Astrocyte (in vitro differentiated cells and primary cell): ENCODE measurements at regions not wholly inside any gene's neighbourhood (a gene's known extent, or its start where the extent isn't known, plus 50 kb on each side); places are given as distances from the start of the nearest gene placed in this dataset.

ENCODE experiments used
- DNase-seq: peaks from one replicate; pipeline ENCODE4 v3.0.0-alpha.2; 2010; ENCODE audit warnings: low read depth
- FAIRE-seq: peaks from 2 replicates; lab custom pipeline; 2011; peaks lifted over from hg19 to GRCh38; lab: Jason Lieb, UNC
- H2AFZ ChIP-seq: 2 replicates; pipeline ENCODE4 v1.6.0; 2012; ENCODE audit warnings: low read depth, low read length, inconsistent platforms
- H3K27ac ChIP-seq: 2 replicates; pipeline ENCODE4 v1.5.1; 2011; ENCODE audit warnings: low read depth, low read length, inconsistent platforms
- H3K27me3 ChIP-seq: 2 replicates; pipeline ENCODE4 v1.6.0; 2011; ENCODE audit warnings: low read length, inconsistent platforms; ENCODE audit not compliant: insufficient read depth
- H3K36me3 ChIP-seq: 2 replicates; pipeline ENCODE4 v1.5.1; 2011; ENCODE audit warnings: low read length, inconsistent platforms; ENCODE audit not compliant: insufficient read depth
- H3K4me1 ChIP-seq: 2 replicates; pipeline ENCODE4 v1.5.1; 2011; ENCODE audit warnings: low read length, inconsistent platforms; ENCODE audit not compliant: insufficient read depth
- H3K4me2 ChIP-seq: 2 replicates; pipeline ENCODE4 v1.6.0; 2012; ENCODE audit warnings: low read length, inconsistent platforms
- H3K4me3 ChIP-seq: 2 replicates; pipeline ENCODE4 v1.5.1; 2011; ENCODE audit warnings: low read depth, mild to moderate bottlenecking, low read length, inconsistent platforms; ENCODE audit not compliant: insufficient read depth
- H3K79me2 ChIP-seq: 2 replicates; pipeline ENCODE4 v1.6.0; 2012; ENCODE audit warnings: mild to moderate bottlenecking, low read length, inconsistent platforms; ENCODE audit not compliant: insufficient read depth
- H3K9ac ChIP-seq: 2 replicates; pipeline ENCODE4 v1.6.0; 2012; ENCODE audit warnings: mild to moderate bottlenecking, low read length, inconsistent platforms
- H3K9me3 ChIP-seq: 2 replicates; pipeline ENCODE4 v1.5.1; 2012; ENCODE audit warnings: low read depth, mild to moderate bottlenecking, low read length, inconsistent platforms; ENCODE audit not compliant: insufficient read depth
- H4K20me1 ChIP-seq: 2 replicates; pipeline ENCODE4 v1.6.0; 2012; ENCODE audit warnings: low read length, inconsistent platforms; ENCODE audit not compliant: insufficient read depth
- H3K27ac Mint-ChIP-seq: one replicate; pipeline ENCODE4 v1.8.0; 2021; ENCODE audit warnings: mild to moderate bottlenecking, mixed read lengths; ENCODE audit not compliant: unreplicated experiment
- H3K27me3 Mint-ChIP-seq: one replicate; pipeline ENCODE4 v1.8.0; 2021; ENCODE audit warnings: low read depth, mixed read lengths; ENCODE audit not compliant: unreplicated experiment
- H3K36me3 Mint-ChIP-seq: one replicate; pipeline ENCODE4 v1.8.0; 2021; ENCODE audit warnings: low read depth, mixed read lengths; ENCODE audit not compliant: unreplicated experiment
- H3K4me1 Mint-ChIP-seq: one replicate; pipeline ENCODE4 v1.8.0; 2021; ENCODE audit warnings: low read depth, mixed read lengths; ENCODE audit not compliant: unreplicated experiment
- H3K4me3 Mint-ChIP-seq: one replicate; pipeline ENCODE4 v1.8.0; 2021; ENCODE audit warnings: mild to moderate bottlenecking, moderate library complexity, mixed read lengths; ENCODE audit not compliant: unreplicated experiment
- H3K9me3 Mint-ChIP-seq: one replicate; pipeline ENCODE4 v1.8.0; 2021; ENCODE audit warnings: mild to moderate bottlenecking, mixed read lengths; ENCODE audit not compliant: unreplicated experiment
- CTCF ChIP-seq: IDR thresholded peaks from 2 replicates; pipeline ENCODE4 v1.5.1; 2011; ENCODE audit warnings: low read depth, mild to moderate bottlenecking, inconsistent platforms, low read length, moderate library complexity; ENCODE audit not compliant: insufficient read depth
- EZH2 ChIP-seq: IDR thresholded peaks from 2 replicates; pipeline ENCODE4 v1.6.1; 2012; ENCODE audit warnings: mild to moderate bottlenecking, low read length, inconsistent platforms; ENCODE audit not compliant: insufficient read depth

GRCh38 chr7:37549076-37549931 is 100.6 kb upstream of the ELMO1 start:
- Histone ChIP-seq H3K27me3 (no peaks in the 10 kb centered on the region), H3K9me3 (no peaks in the 10 kb centered on the region), H3K4me3 (no peak overlapping the region), H3K27ac (no peak overlapping the region), H3K4me2 (no peak overlapping the region), H3K9ac (no peak overlapping the region), H3K4me1 (no peaks in the 10 kb centered on the region), H2AFZ (no peak overlapping the region), H4K20me1 (no peaks in the 10 kb centered on the region), H3K79me2 (no peaks in the 10 kb centered on the region), H3K36me3 (no peaks in the 10 kb centered on the region)
- no peak for DNase-seq
- Mint-ChIP-seq H3K4me1 (peaks cover 5% of the 10 kb centered on the region), H3K27ac (no peak overlapping the region), H3K9me3 (no peaks in the 10 kb centered on the region), H3K4me3 (no peak overlapping the region), H3K27me3 (peaks cover 2% of the 10 kb centered on the region), H3K36me3 (no peaks in the 10 kb centered on the region)
- no peak for TF ChIP-seq CTCF
- FAIRE-seq = no peak

- Mint-ChIP-seq H3K4me3 (no peak overlapping the region), H3K4me1 (peaks cover 5% of the 10 kb centered on the region), H3K9me3 (no peaks in the 10 kb centered on the region), H3K27me3 (peaks cover 2% of the 10 kb centered on the region), H3K36me3 (no peaks in the 10 kb centered on the region), H3K27ac (no peak overlapping the region)
- Histone ChIP-seq H3K4me3 (no peak overlapping the region), H3K27ac (no peak overlapping the region), H3K9ac (no peak overlapping the region), H2AFZ (no peak overlapping the region), H3K4me1 (no peaks in the 10 kb centered on the region), H3K79me2 (no peaks in the 10 kb centered on the region), H3K36me3 (no peaks in the 10 kb centered on the region), H3K27me3 (no peaks in the 10 kb centered on the region), H4K20me1 (no peaks in the 10 kb centered on the region), H3K9me3 (no peaks in the 10 kb centered on the region), H3K4me2 (no peak overlapping the region)
- DNase-seq (no peak), FAIRE-seq (no peak)
- TF ChIP-seq CTCF (no peak), EZH2 (no peak)
Measured at GRCh38 chr7:37550426-37550825, 101.8 kb upstream of the ELMO1 start.

- Mint-ChIP-seq H3K4me1 (peaks cover 5% of the 10 kb centered on the region), H3K27me3 (peaks cover 2% of the 10 kb centered on the region), H3K9me3 (no peaks in the 10 kb centered on the region), H3K4me3 (no peak overlapping the region), H3K36me3 (no peaks in the 10 kb centered on the region), H3K27ac (no peak overlapping the region)
- TF ChIP-seq EZH2 (no peak), CTCF (no peak)
- H3K27me3 ChIP-seq = no peaks in the 10 kb centered on the region
- H3K79me2 ChIP-seq = no peaks in the 10 kb centered on the region
- H3K9ac ChIP-seq = no peak overlapping the region
- no peak overlapping the region for H3K27ac ChIP-seq
- no peak overlapping the region for H3K4me3 ChIP-seq
- H3K4me1 ChIP-seq = no peaks in the 10 kb centered on the region
- no peak overlapping the region for H3K4me2 ChIP-seq
- FAIRE-seq = no peak
- no peaks in the 10 kb centered on the region for H3K9me3 ChIP-seq
- H4K20me1 ChIP-seq = no peaks in the 10 kb centered on the region
- H2AFZ ChIP-seq = no peak overlapping the region
- DNase-seq = no peak
- H3K36me3 ChIP-seq = no peaks in the 10 kb centered on the region
Measured at GRCh38 chr7:37550872-37551271, 102.2 kb upstream of the ELMO1 start.
